ENCODE measurements at regions not wholly inside any gene's neighbourhood (a gene's known extent, or its start where the extent isn't known, plus 50 kb on each side); places are given as distances from the start of the nearest gene placed in this dataset.

GRCh38 chr7:28312948-28313347 lies 99.4 kb upstream of the CREB5 start:
- Histone ChIP-seq H3K36me3 (ENCODE audit: insufficient read depth, low read length) (no peaks in the 10 kb centered on the region), H3K27me3 (ENCODE audit: control insufficient read depth in 1 of 2, insufficient read depth in 2 of 2, low read length in 2 of 2) (no peaks in the 10 kb centered on the region), H3K9ac (ENCODE audit: low read length) (no peak overlapping the region), H3K9me3 (ENCODE audit: low read length) (no peaks in the 10 kb centered on the region), H3K4me1 (ENCODE audit: insufficient read depth, low read length) (no peaks in the 10 kb centered on the region), H3K4me3 (ENCODE audit: low read depth in 1 of 2, low read length in 2 of 2) (no peak overlapping the region), H3K27ac (ENCODE audit: low read depth, low read length) (no peak overlapping the region)

- no peak overlapping the region for H3K4me3 ChIP-seq (ENCODE audit: low read depth in 1 of 2, low read length in 2 of 2)
- H3K9ac ChIP-seq (ENCODE audit: low read length): no peak overlapping the region
- H3K27ac ChIP-seq (ENCODE audit: low read depth, low read length): no peak overlapping the region
- no peaks in the 10 kb centered on the region for H3K27me3 ChIP-seq (ENCODE audit: control insufficient read depth in 1 of 2, insufficient read depth in 2 of 2, low read length in 2 of 2)
- H3K4me1 ChIP-seq (ENCODE audit: insufficient read depth, low read length): no peaks in the 10 kb centered on the region
- H3K9me3 ChIP-seq (ENCODE audit: low read length): no peaks in the 10 kb centered on the region
- no peaks in the 10 kb centered on the region for H3K36me3 ChIP-seq (ENCODE audit: insufficient read depth, low read length)
These were observed 97.5 kb upstream of the CREB5 start for GRCh38 chr7:28314841-28315240.

GRCh38 chr7:28315565-28316410 lies 96.5 kb upstream of the CREB5 start:
- H3K9ac ChIP-seq (ENCODE audit: low read length): no peak overlapping the region
- H3K36me3 ChIP-seq (ENCODE audit: insufficient read depth, low read length): no peaks in the 10 kb centered on the region
- H3K4me3 ChIP-seq (ENCODE audit: low read depth in 1 of 2, low read length in 2 of 2): no peak overlapping the region
- H3K4me1 ChIP-seq (ENCODE audit: insufficient read depth, low read length): no peaks in the 10 kb centered on the region
- no peak overlapping the region for H3K27ac ChIP-seq (ENCODE audit: low read depth, low read length)
- no peaks in the 10 kb centered on the region for H3K9me3 ChIP-seq (ENCODE audit: low read length)
- H3K27me3 ChIP-seq (ENCODE audit: control insufficient read depth in 1 of 2, insufficient read depth in 2 of 2, low read length in 2 of 2): no peaks in the 10 kb centered on the region

GRCh38 chr7:28316489-28316888 lies 95.8 kb upstream of the CREB5 start:
- Histone ChIP-seq H3K9ac (ENCODE audit: low read length) (no peak overlapping the region), H3K27me3 (ENCODE audit: control insufficient read depth in 1 of 2, insufficient read depth in 2 of 2, low read length in 2 of 2) (no peaks in the 10 kb centered on the region), H3K4me3 (ENCODE audit: low read depth in 1 of 2, low read length in 2 of 2) (no peak overlapping the region), H3K27ac (ENCODE audit: low read depth, low read length) (no peak overlapping the region), H3K9me3 (ENCODE audit: low read length) (no peaks in the 10 kb centered on the region), H3K36me3 (ENCODE audit: insufficient read depth, low read length) (no peaks in the 10 kb centered on the region), H3K4me1 (ENCODE audit: insufficient read depth, low read length) (no peaks in the 10 kb centered on the region)

GRCh38 chr7:28318101-28318762 lies 94.1 kb upstream of the CREB5 start:
- Histone ChIP-seq H3K4me3 (ENCODE audit: low read depth in 1 of 2, low read length in 2 of 2) (no peak overlapping the region), H3K27me3 (ENCODE audit: control insufficient read depth in 1 of 2, insufficient read depth in 2 of 2, low read length in 2 of 2) (no peaks in the 10 kb centered on the region), H3K9me3 (ENCODE audit: low read length) (no peaks in the 10 kb centered on the region), H3K4me1 (ENCODE audit: insufficient read depth, low read length) (no peaks in the 10 kb centered on the region), H3K36me3 (ENCODE audit: insufficient read depth, low read length) (no peaks in the 10 kb centered on the region), H3K27ac (ENCODE audit: low read depth, low read length) (no peak overlapping the region), H3K9ac (ENCODE audit: low read length) (no peak overlapping the region)

GRCh38 chr7:28323833-28324232 lies 88.5 kb upstream of the CREB5 start:
- H3K9me3 ChIP-seq (ENCODE audit: low read length): no peaks in the 10 kb centered on the region
- no peak overlapping the region for H3K9ac ChIP-seq (ENCODE audit: low read length)
- H3K4me1 ChIP-seq (ENCODE audit: insufficient read depth, low read length): no peaks in the 10 kb centered on the region
- H3K36me3 ChIP-seq (ENCODE audit: insufficient read depth, low read length): no peaks in the 10 kb centered on the region
- no peaks in the 10 kb centered on the region for H3K27me3 ChIP-seq (ENCODE audit: control insufficient read depth in 1 of 2, insufficient read depth in 2 of 2, low read length in 2 of 2)
- no peak overlapping the region for H3K27ac ChIP-seq (ENCODE audit: low read depth, low read length)
- no peak overlapping the region for H3K4me3 ChIP-seq (ENCODE audit: low read depth in 1 of 2, low read length in 2 of 2)

- no peaks in the 10 kb centered on the region for H3K4me1 ChIP-seq (ENCODE audit: insufficient read depth, low read length)
- no peak overlapping the region for H3K9ac ChIP-seq (ENCODE audit: low read length)
- no peaks in the 10 kb centered on the region for H3K36me3 ChIP-seq (ENCODE audit: insufficient read depth, low read length)
- H3K27ac ChIP-seq (ENCODE audit: low read depth, low read length): no peak overlapping the region
- H3K9me3 ChIP-seq (ENCODE audit: low read length): no peaks in the 10 kb centered on the region
- H3K27me3 ChIP-seq (ENCODE audit: control insufficient read depth in 1 of 2, insufficient read depth in 2 of 2, low read length in 2 of 2): no peaks in the 10 kb centered on the region
- H3K4me3 ChIP-seq (ENCODE audit: low read depth in 1 of 2, low read length in 2 of 2): no peak overlapping the region
These were observed 84.2 kb upstream of the CREB5 start for GRCh38 chr7:28328146-28328545.

GRCh38 chr7:28328822-28329660 lies 83.3 kb upstream of the CREB5 start:
- Histone ChIP-seq H3K27me3 (ENCODE audit: control insufficient read depth in 1 of 2, insufficient read depth in 2 of 2, low read length in 2 of 2) (no peaks in the 10 kb centered on the region), H3K4me3 (ENCODE audit: low read depth in 1 of 2, low read length in 2 of 2) (no peak overlapping the region)

GRCh38 chr7:28329661-28330363 lies 82.5 kb upstream of the CREB5 start:
- Histone ChIP-seq H3K9ac (ENCODE audit: low read length) (no peak overlapping the region), H3K36me3 (ENCODE audit: insufficient read depth, low read length) (no peaks in the 10 kb centered on the region), H3K27ac (ENCODE audit: low read depth, low read length) (no peak overlapping the region), H3K4me1 (ENCODE audit: insufficient read depth, low read length) (no peaks in the 10 kb centered on the region), H3K9me3 (ENCODE audit: low read length) (no peaks in the 10 kb centered on the region), H3K4me3 (ENCODE audit: low read depth in 1 of 2, low read length in 2 of 2) (no peak overlapping the region), H3K27me3 (ENCODE audit: control insufficient read depth in 1 of 2, insufficient read depth in 2 of 2, low read length in 2 of 2) (no peaks in the 10 kb centered on the region)

More at GRCh38 chr7:28328822-28329660, 83.3 kb upstream of the CREB5 start:
- H3K27ac ChIP-seq (ENCODE audit: low read depth, low read length): no peak overlapping the region
- no peak overlapping the region for H3K9ac ChIP-seq (ENCODE audit: low read length)
- H3K9me3 ChIP-seq (ENCODE audit: low read length): no peaks in the 10 kb centered on the region
- no peaks in the 10 kb centered on the region for H3K4me1 ChIP-seq (ENCODE audit: insufficient read depth, low read length)
- no peaks in the 10 kb centered on the region for H3K36me3 ChIP-seq (ENCODE audit: insufficient read depth, low read length)

GRCh38 chr7:28330384-28331070 lies 81.8 kb upstream of the CREB5 start:
- no peaks in the 10 kb centered on the region for H3K9me3 ChIP-seq (ENCODE audit: low read length)
- no peaks in the 10 kb centered on the region for H3K27me3 ChIP-seq (ENCODE audit: control insufficient read depth in 1 of 2, insufficient read depth in 2 of 2, low read length in 2 of 2)
- no peaks in the 10 kb centered on the region for H3K4me1 ChIP-seq (ENCODE audit: insufficient read depth, low read length)
- no peak overlapping the region for H3K4me3 ChIP-seq (ENCODE audit: low read depth in 1 of 2, low read length in 2 of 2)
- H3K9ac ChIP-seq (ENCODE audit: low read length): no peak overlapping the region
- no peak overlapping the region for H3K27ac ChIP-seq (ENCODE audit: low read depth, low read length)
- no peaks in the 10 kb centered on the region for H3K36me3 ChIP-seq (ENCODE audit: insufficient read depth, low read length)

Data from muscle layer of colon (tissue), 2 donors.